Hypothalamus (tissue), 51 donors: ENCODE measurements at regions not wholly inside any gene's neighbourhood (a gene's known extent, or its start where the extent isn't known, plus 50 kb on each side); places are given as distances from the start of the nearest gene placed in this dataset.

ENCODE experiments used
- DNase-seq, 51 donors: peaks; one replicate each; lab custom pipeline; 2025; lab: John Stamatoyannopoulos, UW

DNA sequence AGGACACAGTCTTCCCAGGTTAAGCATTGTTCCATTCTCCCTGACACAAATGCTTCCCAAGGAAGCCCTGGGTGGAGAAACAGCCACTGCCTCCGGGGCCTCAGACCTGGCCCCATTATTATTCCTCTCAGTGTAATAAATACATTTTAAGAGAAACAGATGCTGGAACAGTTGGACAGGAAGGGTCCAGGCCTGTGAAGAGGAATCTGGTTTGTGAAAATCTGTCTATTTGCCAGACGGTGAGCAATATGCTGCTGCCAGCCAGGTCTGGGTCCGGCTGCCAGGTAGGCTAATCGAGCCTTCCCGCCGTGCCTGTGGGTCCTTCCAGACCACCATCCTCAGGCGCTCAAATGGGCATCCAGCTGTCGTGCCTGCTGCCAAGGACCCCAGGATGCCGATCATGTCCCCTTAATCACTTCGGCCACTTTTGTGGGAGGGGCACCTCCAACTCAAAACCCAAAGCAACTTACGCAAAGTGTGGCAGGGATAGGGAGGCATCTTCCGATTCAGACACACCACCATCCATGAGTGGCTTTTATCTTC, 528.4 kb downstream of the MIAT start:
- DNase-seq: no peak

DNA sequence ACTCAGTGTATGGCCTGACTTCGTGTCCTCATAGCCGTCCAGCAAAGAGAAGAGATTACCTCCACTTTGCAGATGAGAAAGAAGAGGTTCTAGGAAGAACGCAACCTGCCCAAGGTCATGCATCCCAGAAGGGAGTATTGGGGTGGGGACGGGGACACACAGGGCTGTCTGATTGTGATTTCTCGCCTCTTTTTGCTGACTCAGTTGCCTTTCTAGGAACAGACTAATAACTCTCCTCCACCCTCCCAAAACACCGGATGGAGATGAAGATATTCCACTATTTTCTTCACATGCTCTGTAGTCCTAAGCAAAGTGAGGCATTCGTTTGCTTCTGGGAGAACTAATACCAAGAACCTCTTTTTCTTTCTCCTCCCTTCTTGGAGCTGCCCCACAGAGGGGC, 529.3 kb downstream of the MIAT start:
- no peak for DNase-seq

DNA sequence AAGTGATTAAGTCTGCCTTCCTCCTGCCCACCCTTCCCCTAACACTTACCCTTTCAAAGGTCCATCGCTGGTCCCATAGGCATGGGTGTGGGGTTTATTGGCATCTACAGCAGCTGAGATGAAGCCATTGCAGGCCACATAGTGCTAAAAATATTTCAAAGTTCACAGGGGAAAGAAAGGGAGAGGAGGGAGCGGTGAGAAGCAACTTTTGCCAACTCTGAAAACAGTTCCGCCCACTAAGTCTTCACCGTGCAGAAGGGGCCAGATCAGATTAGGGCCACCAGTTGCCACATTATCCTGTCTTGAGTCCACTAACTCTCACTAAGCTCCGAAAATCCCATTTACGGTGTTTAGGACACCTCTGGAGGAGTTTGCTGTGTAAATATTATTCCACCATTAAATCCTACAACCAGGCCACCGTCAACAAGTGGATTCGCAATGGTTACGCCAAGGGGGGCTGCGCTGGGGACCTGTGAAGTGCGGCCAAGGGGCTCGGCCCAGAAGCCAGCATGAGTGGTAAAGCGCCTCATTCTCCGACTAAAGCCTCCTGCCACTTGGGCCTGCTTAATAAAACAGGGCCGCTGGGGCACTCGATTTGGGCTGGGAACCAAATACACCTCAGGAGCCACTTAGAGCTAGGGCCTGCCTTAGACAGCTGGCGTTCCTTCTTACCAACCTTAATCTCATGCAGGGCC, 534.9 kb downstream of the MIAT start:
- DNase-seq: no peak

DNA sequence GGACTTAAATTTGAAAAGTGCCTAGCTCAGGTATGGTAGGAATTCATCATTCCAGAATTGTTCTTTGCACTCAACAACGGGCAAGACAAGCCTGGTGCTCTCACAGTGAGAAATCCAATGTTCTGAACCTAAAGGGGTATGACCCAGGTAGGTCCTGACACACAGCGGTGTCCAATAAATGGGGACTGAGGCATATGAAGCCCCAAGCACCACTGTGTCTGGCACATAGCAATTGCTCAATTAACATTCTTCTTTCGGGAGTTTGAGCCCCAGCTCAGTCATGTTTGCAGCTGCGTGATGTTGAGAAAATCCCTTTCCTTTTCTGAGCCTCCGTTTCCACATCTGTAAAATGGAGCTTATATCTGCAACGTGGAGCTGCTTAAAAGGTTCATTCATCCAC, 535.8 kb downstream of the MIAT start:
- DNase-seq: no peak

DNA sequence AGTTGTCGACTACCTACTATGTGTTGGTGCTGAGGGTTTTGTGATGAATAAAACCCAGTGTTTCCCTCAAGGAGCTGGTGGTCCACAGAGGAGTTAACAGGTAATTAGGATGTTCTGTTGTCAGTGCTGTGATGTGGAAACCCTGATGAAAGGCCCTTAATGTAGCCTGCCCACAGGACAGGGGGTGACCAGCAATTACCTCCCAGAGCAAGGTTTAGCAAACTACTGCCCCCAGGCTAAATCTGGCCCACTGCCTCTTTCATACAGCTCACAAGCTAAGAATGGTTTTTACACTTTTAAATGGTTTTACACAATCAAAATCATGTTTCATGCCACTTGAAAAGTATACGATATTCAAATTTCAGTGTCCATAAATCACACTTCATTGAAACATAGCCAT, 536.2 kb downstream of the MIAT start:
- DNase-seq: no peak

DNA sequence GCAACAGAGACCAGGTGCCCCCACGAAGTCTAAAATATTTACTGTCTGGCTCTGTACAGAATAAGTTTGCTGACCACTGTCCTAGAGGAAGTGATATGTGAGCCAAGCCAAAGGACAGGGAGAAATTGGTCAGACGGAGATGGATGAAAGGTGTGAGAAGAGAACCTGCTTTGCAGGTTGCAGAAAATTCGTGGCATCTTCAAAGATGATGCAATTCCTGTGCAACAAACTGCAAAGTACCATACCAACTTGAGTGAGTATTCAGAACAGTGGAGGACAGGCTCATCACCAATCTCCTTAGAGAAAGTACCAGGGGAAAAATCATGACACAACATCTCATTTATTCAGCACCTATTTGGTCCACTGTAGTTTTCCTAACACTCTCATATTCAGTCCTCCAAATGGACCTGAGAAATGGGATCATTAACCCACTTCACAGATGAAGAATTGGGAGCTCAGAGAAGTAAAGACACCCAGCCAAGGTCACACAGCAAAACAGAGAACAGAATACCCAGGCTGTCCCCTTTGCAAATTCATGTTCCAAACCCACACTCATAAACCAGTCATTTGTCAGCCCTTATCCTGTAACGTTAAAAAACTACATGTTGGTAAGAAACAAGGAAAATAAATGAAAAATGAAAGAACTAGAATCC, 536.8 kb downstream of the MIAT start:
- DNase-seq: no peak

DNA sequence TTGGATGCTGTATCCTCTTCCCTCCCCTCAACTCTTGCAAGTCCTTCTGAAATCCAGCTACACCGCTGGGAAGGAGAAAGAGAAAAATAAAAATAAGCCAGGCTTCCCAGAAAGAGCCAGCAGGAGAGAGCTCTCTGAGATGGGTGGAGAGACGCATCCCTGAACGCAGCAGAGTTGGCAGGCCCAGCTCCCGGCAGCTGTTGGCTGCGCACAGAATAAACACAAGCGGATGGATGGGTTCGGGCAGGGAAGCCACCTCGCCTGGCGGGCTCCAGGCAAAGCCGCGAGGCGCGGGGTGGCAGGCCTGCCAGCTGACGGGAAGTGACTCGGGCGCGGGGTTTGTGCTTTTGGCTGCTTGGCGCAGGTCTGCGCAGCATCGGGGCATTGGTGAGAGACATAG, 537.7 kb downstream of the MIAT start:
- DNase-seq: peak in 1 of 51 donors; percentile 11

DNA sequence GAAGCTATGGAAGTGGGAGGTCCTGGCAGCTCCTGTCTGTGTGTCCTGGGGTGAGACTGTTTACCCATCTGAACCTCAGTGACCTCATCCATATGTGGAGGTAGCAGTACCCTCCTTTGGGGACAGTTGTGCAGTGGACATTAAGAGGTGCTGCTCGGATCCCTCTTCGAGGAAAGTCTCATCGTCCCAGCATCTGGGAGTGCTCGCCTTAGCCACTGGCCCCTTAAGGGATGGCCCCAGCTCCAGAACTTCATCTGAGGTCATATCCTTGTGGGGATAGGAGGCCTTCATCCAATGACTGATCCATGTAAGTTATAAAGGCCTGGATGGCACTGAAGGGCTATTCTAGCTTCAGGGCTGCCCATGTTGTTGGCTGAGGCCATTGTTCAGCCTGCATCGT, 538.1 kb downstream of the MIAT start:
- DNase-seq: no peak

DNA sequence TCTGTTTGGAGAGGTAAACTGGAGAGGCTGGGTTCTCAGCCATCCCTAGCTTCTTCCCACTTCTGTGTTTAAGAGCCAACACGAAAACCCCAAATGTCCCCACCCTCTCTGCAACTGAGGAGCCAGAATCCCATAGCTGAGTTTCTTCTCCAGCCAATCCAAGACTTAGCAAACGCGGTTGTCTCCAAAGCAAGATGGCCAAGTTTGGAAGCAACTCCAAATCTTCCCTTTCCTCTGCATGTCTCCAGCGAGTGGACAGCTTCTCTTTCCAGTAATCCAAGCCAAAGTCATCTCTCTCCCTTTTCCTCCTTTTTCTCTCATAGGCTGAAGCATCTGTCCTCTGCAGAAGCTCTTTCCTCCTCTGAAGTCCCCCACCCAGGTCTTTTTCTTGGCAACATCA, 539.2 kb downstream of the MIAT start:
- DNase-seq: no peak

DNA sequence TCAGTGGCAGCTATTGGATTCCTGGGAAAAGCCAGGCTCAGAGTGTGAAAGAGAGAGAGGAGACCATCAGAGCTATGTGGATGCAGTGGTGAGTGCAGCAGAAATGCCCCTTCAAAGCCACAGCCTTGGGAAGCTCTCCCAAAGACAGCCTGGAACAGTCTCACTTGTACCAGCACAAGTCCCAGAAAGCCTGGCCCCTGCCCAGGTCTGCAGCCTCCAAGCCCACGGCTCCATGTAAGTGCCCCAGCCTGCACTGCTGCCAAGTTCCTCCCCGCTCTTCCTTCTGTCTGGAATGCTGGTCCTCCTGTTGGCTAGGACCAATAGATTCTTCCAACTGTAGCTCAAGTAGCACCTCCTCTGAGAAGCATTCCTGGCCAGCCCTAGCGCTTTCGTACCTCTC, 539.7 kb downstream of the MIAT start:
- no peak for DNase-seq

DNA sequence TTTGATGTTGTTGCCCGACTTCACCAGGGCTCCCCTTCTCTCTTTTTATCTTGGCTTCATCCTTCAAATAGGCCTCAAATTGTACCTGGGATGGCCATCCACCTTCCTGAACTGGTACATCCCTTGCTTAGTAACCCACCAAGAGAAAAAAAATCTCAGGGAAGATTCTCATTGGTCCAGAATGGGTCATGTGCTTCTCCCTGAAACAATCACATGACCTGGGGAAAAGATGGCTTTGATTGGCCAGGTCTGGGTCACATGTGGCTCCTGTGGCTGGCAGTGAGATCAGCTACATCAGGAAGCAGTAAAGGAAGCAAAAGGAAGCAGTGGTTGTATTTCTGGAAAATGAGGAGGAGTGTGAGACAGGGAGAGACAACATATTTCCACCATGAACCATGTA, 540.2 kb downstream of the MIAT start:
- DNase-seq: no peak

DNA sequence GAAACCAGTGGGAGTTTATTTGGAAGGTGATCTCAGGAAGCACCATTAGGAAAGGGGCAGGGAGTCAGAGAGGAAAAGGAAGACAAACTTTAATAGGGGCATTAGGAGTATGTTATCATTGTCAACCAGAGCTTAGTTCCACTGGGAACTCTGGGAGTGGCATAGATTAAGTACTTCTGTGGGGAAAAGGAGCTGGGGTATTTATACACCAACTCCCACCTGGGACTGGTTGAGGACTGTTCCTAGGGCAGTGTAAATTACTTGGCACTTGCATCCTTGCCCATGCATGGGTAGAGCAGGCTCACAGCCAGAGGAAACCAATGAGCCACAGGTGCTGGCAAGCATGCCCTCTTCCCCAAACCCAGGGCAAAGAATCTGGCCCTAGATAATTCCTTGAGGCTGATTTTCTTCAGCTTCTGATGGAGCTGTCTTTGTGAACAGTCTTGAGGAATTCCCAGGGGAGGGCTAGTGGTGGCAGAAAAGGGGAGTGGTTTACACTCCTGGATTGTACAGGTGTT, 541.2 kb downstream of the MIAT start:
- DNase-seq: no peak

DNA sequence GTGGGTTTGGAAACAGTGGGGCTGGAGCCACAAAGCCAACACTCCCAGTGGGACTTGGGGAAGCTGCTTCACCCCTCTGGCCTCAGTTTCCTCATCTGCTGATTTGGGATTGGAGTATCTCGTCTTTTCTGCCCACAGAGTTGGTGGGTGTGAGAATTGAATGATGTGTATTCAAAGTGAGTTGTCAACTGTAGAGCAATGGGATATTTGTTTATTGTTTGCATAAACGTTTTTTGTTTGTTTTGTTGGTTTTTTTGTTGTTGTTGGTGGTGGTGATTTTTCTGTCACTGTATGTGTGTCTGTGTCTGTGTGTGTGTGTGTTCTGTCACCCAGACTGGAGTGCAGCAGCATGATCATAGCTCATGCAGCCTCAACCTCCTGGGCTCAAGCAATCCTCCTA, 542.0 kb downstream of the MIAT start:
- no peak for DNase-seq

DNA sequence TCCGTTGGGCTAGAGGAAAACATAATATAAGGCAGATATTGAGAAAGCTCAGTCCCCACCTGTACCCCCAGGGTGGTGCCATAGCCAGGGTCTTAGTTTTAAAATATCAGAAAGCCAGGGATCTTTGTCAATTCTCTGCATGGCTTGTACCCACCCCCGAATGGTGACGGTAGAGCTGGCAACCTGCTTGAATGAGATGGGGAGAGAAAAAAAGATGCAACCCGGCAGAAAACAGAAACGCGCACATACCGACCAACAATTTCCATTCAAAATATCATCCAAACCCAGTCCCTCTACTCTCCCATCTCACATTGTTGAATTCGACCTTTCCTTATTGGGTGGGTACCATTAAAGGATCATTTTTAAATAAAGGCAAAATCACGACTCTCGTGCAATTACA, 543.9 kb downstream of the MIAT start:
- DNase-seq: no peak

DNA sequence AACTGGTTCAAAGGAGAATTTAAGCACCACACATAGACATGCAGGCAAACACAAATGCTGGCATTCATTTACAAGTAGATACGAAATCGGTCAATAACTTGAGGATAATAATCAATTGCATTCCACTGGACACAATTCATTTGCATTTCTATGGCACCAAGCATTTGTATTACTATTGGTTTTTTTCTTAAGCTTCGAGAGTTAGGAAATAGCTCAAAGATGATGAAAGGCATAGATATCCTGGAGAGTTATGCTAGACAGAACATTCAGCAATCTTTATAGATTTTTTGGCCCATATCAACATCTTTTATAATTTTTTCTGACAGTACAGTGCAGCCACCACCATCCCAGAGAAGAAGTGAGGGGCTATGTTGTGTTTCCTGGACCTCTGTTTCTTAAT, 544.4 kb downstream of the MIAT start:
- no peak for DNase-seq

DNA sequence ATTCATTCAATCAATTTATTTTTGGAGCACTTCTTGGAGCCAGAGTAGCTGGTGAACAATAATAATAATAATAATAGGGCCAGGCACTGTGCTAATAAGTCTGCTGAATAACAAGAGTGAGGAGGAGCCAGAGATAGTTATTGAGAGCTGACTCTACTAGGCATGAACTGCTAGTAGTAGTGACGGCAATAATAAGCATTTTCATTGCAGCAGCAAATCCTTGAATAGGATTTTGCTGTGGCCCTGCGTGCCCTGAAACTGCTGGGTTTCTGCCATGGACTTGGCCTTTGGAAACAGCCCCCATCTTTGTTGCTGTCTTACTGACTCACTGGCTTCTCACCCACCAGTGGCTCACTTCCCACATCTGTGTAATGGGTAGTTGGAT, 545.9 kb downstream of the MIAT start:
- DNase-seq: no peak

DNA sequence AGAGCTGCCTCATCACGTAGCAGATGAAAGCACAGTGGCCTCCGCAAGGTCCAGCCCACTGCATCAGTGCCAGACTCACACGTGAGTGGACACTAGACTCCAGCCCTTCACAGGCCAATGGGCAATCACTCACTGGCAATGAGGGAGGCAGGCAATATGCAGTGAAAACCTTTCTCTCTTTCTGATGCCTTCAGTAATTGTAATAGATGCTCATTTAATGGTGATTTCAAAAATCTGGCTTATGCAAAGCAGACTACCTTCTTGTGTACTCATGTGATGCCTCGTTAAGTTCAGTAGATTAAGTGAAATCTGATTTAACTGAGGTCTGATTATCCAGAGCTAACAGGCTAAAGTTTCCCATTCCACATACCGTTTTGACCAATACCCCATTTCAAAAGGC, 546.9 kb downstream of the MIAT start:
- DNase-seq: no peak

DNA sequence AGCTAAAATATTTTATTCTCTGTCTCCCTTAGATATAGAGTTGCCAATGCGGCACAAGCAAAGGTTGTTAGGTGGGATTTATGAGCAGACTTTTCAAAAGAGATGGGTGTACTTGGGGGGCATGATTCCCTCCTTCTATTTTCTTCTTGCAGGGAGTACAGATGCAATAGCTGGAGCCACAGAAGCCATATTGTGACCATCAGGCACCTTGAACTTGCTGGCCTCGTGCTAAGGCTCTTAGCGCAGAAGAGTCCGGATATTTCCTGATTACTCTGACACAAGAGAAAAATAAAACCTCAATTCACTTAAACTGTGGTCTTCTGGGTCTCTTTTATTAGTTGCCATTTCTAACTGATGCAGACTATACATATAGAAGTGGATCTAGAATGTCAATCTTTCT, 547.4 kb downstream of the MIAT start:
- DNase-seq: no peak

DNA sequence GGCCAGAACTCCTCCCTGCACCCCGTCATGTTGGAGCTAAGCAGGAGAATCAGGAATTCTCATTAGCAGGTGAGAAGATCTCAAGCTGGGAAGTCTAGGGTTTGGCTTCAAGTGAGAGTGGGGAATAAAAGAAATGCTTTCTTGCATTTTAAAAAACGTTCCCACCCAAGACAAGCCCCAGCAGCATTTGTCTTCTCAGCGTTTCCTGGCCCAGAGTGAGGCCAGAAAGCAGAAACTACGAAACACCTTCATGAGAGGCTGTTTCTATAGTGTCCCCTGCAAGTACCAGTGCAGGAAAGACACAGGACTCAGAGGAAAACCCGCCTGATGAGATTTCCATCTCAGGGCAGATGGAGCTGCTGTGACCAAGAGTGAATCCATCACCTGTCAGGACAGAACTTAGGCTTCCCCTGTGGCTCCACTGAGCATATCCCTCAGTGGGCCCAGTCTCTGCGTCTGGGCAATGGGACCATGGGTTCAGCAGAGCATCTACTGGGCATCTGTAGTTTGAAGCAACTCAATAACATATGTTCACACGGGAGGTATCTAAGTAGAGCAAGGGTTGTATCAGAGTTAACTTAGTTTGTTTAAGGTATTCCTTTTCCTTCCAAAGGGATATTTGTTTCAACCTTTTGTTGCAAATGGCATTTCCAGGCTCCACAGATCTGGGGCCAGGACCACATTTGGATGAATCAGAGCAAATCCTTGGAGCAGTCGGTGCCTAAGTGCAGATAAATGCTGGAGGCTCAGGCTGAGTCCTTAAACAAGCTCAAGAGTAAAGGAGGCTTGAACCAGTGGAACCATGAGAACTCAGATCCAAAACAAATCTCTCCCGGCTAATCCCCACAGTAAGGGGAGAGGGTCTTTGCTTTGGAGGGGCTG, 548.3 kb downstream of the MIAT start:
- no peak for DNase-seq

DNA sequence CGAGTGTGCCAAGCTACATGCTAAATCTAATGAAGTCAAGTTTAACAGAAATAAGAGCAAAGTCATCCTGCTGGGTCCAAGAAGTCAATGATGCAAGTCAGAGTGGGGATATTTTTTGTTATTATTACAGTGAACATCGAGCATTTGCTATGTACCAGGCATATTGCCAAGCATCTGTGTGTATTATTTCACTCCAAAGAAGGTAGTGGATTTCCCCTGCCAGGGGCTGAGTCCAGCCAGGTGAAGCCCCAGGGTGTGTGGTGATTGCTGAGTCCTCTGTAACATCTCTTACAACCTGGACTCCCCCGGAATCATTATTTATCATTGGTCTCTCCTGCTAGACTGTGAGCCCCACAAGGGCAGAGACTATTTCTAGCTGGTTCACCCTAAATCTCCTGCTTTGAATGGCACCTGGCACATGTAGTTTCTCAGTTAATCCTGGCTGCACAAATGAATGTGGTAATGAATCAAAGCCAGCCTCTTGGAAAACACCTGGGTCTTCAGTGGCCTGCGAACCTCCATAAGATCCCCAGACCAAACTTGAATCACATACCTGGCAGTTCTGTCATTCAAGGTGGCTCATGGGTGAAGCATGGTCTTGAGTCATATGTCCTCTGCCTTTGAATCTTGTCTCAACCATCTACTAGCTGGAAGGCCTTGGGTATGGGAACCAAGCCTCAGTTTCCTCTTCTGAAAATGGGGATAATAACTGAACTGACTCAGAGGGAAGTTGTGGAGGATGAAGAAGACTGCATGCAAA, 549.2 kb downstream of the MIAT start:
- no peak for DNase-seq

DNA sequence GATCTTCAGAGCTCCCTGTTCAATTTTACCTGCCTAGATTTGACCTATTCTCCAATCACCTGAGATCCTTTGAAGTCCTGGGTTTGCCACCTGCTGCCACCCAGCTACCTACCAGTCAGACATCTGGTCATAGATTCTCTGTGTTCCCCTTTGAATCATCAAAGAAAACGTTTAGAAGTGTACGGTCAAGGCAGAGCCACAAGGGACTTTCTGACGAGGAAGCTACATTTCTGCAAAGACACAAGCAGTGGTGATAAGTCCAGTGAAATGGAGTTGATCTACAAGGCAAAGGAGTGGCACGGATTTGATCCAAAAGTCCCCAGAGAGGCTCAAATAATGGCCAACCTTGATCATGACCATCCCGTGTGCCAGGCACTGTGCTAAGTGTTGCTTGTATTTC, 549.9 kb downstream of the MIAT start:
- no peak for DNase-seq
